HepG2 (cell line): ENCODE measurements at regions not wholly inside any gene's neighbourhood (a gene's known extent, or its start where the extent isn't known, plus 50 kb on each side); places are given as distances from the start of the nearest gene placed in this dataset.

Source experiments
- ADNP ChIP-seq: sonication (generic); formaldehyde crosslinking; IDR thresholded peaks from 2 replicates; pipeline ENCODE4 v1.4.0; 2020; ENCODE audit warnings: missing genetic modification reagents
- ARNTL ChIP-seq: sonication (generic); formaldehyde crosslinking; IDR thresholded peaks from 2 replicates; pipeline ENCODE4 v1.4.0; 2020; ENCODE audit warnings: mild to moderate bottlenecking, missing genetic modification reagents
- HDAC2 ChIP-seq: sonication (generic); formaldehyde crosslinking; IDR thresholded peaks from 2 replicates; pipeline ENCODE4 v1.4.0; 2020; ENCODE audit warnings: missing genetic modification reagents
- HNRNPUL1 ChIP-seq: fragments of 200-400 bp; formaldehyde crosslinking; IDR thresholded peaks from 2 replicates; pipeline ENCODE4 v1.6.1; 2017; ENCODE audit warnings: low read depth, mild to moderate bottlenecking, low read length, moderate library complexity
- IRX3 ChIP-seq: sonication (generic); formaldehyde crosslinking; IDR thresholded peaks from 2 replicates; pipeline ENCODE4 v1.8.1; 2023; ENCODE audit warnings: mild to moderate bottlenecking, low read depth, missing genetic modification reagents, borderline replicate concordance
- MIER3 ChIP-seq: IDR thresholded peaks from 2 replicates; pipeline ENCODE4 v1.6.1; 2016; ENCODE audit warnings: missing compliant biosample characterization, borderline replicate concordance
- NFAT5 ChIP-seq: sonication (generic); formaldehyde crosslinking; IDR thresholded peaks from 2 replicates; pipeline ENCODE4 v1.4.0; 2020; ENCODE audit warnings: missing genetic modification reagents
- SMARCC2 ChIP-seq: fragments of 450-650 bp; IDR thresholded peaks from 2 replicates; pipeline ENCODE4 v1.6.1; 2017; ENCODE audit warnings: antibody characterized with exemption, mild to moderate bottlenecking
- SNAPC5 ChIP-seq: sonication (generic); formaldehyde crosslinking; IDR thresholded peaks from 2 replicates; pipeline ENCODE4 v1.8.1; 2023; ENCODE audit warnings: mild to moderate bottlenecking, missing genetic modification reagents, borderline replicate concordance
- STAT5B ChIP-seq: sonication (generic); formaldehyde crosslinking; IDR thresholded peaks from 2 replicates; pipeline ENCODE4 v1.4.0; 2020; ENCODE audit warnings: missing genetic modification reagents
- TP53 ChIP-seq: sonication (generic); formaldehyde crosslinking; conservative IDR thresholded peaks from 2 replicates; pipeline ENCODE4 v1.4.0; 2020; ENCODE audit warnings: missing genetic modification reagents
- ZBTB8A ChIP-seq: sonication (generic); formaldehyde crosslinking; IDR thresholded peaks from 2 replicates; pipeline ENCODE4 v1.4.0; 2020; ENCODE audit warnings: mild to moderate bottlenecking, low read depth, missing genetic modification reagents, borderline replicate concordance
- ZKSCAN1 ChIP-seq: fragments of 150-350 bp; IDR thresholded peaks from 2 replicates; pipeline ENCODE4 v1.6.1; 2014; ENCODE audit warnings: low read length
- ZNF225 ChIP-seq: sonication (generic); formaldehyde crosslinking; IDR thresholded peaks from 2 replicates; pipeline ENCODE4 v1.4.0; 2020; ENCODE audit warnings: mild to moderate bottlenecking, missing genetic modification reagents
- ZNF503 ChIP-seq: sonication (generic); formaldehyde crosslinking; IDR thresholded peaks from 2 replicates; pipeline ENCODE4 v1.4.0; 2020; ENCODE audit warnings: missing genetic modification reagents
- ZNF616 ChIP-seq: sonication (generic); formaldehyde crosslinking; IDR thresholded peaks from 2 replicates; pipeline ENCODE4 v1.5.0; 2020; ENCODE audit warnings: low read depth, mild to moderate bottlenecking, missing genetic modification reagents
- ZNF720 ChIP-seq: sonication (generic); formaldehyde crosslinking; IDR thresholded peaks from 2 replicates; pipeline ENCODE4 v1.4.0; 2020; ENCODE audit warnings: missing genetic modification reagents

- TF ChIP-seq NFAT5 (CRISPR knock-in tag) (no peak), ZBTB8A (CRISPR knock-in tag) (no peak), ZNF503 (CRISPR knock-in tag) (no peak), IRX3 (CRISPR knock-in tag) (no peak), ZNF720 (no peak), ADNP (no peak), ZNF616 (CRISPR knock-in tag) (no peak), HNRNPUL1 (no peak), HDAC2 (CRISPR knock-in tag) (peak; percentile 46; the same call in 1 of the 2 replicates), STAT5B (CRISPR knock-in tag) (no peak), ZNF225 (0 out of 2 replicates have a peak, but pooled peaks have one; percentile 34), TP53 (CRISPR knock-in tag) (no peak), SNAPC5 (CRISPR knock-in tag) (no peak), ARNTL (CRISPR knock-in tag) (no peak), MIER3 (CRISPR knock-in tag) (no peak), ZKSCAN1 (no peak), SMARCC2 (no peak)
Measured at GRCh38 chr1:224503161-224504118, 68.8 kb upstream of the WDR26 start (continued).
